Chondrocyte (in vitro differentiated cells): ENCODE measurements at regions not wholly inside any gene's neighbourhood (a gene's known extent, or its start where the extent isn't known, plus 50 kb on each side); places are given as distances from the start of the nearest gene placed in this dataset.

Experiments used
- DNase-seq: peaks from one replicate; pipeline ENCODE4 v3.0.0; 2021; ENCODE audit warnings: mixed read lengths, low spot score
- H3K27ac Mint-ChIP-seq: one replicate; pipeline ENCODE4 v1.8.0; 2021; ENCODE audit warnings: mild to moderate bottlenecking, moderate library complexity, mixed read lengths; ENCODE audit not compliant: unreplicated experiment
- H3K27me3 Mint-ChIP-seq: 2 replicates; pipeline ENCODE4 v1.8.0; 2021; ENCODE audit warnings: low read depth, mixed read lengths
- H3K36me3 Mint-ChIP-seq: 2 replicates; pipeline ENCODE4 v1.8.0; 2021; ENCODE audit warnings: low read depth, mixed read lengths
- H3K4me1 Mint-ChIP-seq: 2 replicates; pipeline ENCODE4 v1.8.0; 2021; ENCODE audit warnings: low read depth, mild to moderate bottlenecking, mixed read lengths
- H3K4me3 Mint-ChIP-seq: one replicate; pipeline ENCODE4 v1.8.0; 2021; ENCODE audit warnings: mild to moderate bottlenecking, moderate library complexity, mixed read lengths; ENCODE audit not compliant: unreplicated experiment
- H3K9me3 Mint-ChIP-seq: 2 replicates; pipeline ENCODE4 v1.8.0; 2021; ENCODE audit warnings: low read depth, mixed read lengths
- TF ChIP-seq, protein P1 (sequence below): fragments of 200-600 bp; sonication (generic); IDR thresholded peaks from 2 replicates; pipeline ENCODE4 v1.5.0; 2021; ENCODE audit warnings: antibody characterized with exemption, mild to moderate bottlenecking, moderate library complexity

DNA sequence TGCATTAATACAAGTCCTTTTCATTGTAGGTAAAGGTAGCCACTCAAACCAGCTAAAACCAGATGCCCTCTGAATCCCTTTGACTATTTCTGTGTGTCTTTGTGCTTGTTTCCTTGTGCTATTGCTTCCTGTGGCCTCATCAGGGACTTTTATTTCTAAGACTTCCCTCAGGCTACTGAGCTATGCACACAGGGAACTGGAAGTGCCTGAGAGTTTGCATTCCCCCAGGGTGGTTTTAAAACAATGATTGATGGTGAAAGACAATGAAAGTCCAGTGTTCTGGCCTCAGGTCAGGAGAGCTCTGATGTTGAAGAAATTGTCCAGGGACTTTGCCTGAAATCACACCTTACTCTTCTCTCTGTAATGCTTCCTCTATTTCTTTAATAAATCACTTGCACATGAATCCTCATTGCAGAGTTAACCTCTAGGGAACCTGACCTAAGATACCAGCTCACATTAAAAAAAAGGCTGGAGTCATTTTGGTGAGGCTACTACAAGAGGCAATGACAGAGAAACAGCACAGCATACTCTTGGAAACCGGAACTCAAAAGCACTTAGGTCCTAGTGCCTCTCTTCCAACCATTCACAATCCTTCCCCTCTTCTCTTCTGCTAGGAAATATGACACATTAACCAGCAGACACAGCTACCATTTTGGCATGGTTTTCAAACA is 158.1 kb upstream of the NREP start:
- peaks cover 14% of the 10 kb centered on the region for H3K36me3 Mint-ChIP-seq
- TF ChIP-seq, protein P1, sequence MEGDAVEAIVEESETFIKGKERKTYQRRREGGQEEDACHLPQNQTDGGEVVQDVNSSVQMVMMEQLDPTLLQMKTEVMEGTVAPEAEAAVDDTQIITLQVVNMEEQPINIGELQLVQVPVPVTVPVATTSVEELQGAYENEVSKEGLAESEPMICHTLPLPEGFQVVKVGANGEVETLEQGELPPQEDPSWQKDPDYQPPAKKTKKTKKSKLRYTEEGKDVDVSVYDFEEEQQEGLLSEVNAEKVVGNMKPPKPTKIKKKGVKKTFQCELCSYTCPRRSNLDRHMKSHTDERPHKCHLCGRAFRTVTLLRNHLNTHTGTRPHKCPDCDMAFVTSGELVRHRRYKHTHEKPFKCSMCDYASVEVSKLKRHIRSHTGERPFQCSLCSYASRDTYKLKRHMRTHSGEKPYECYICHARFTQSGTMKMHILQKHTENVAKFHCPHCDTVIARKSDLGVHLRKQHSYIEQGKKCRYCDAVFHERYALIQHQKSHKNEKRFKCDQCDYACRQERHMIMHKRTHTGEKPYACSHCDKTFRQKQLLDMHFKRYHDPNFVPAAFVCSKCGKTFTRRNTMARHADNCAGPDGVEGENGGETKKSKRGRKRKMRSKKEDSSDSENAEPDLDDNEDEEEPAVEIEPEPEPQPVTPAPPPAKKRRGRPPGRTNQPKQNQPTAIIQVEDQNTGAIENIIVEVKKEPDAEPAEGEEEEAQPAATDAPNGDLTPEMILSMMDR, result no peak
- no peak for DNase-seq

DNA sequence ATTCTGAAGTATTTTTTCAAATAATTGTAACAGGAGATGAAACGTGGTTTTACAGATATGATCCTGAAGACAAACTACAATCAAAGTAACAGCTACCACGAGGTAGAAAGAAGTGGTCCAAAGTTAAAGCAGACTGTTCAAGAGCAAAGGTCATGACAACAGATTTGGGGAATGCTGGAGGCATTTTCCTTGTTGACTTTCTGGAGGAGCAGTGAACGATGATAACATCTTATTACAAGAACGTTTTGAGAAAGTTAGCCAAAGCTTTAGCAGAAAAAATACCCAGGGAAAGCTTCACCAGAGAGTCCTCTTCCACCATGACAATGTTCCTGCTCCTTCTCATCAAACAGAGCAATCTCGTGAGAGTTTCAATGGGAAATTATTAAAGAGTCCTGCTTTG is 145.4 kb upstream of the NREP start:
- Mint-ChIP-seq H3K27ac (no peak overlapping the region), H3K27me3 (no peaks in the 10 kb centered on the region), H3K4me1 (peaks cover 18% of the 10 kb centered on the region), H3K9me3 (peaks cover 35% of the 10 kb centered on the region), H3K36me3 (peaks cover 22% of the 10 kb centered on the region), H3K4me3 (no peak overlapping the region)
- no peak for DNase-seq
- TF ChIP-seq, protein P1, result no peak

More for the DNA sequence above, 158.1 kb upstream of the NREP start:
- H3K27me3 Mint-ChIP-seq, result no peaks in the 10 kb centered on the region
- H3K9me3 Mint-ChIP-seq, result peaks cover 28% of the 10 kb centered on the region
- H3K4me3 Mint-ChIP-seq, result no peak overlapping the region
- H3K4me1 Mint-ChIP-seq, result peaks cover 12% of the 10 kb centered on the region
- H3K27ac Mint-ChIP-seq, result no peak overlapping the region

DNA sequence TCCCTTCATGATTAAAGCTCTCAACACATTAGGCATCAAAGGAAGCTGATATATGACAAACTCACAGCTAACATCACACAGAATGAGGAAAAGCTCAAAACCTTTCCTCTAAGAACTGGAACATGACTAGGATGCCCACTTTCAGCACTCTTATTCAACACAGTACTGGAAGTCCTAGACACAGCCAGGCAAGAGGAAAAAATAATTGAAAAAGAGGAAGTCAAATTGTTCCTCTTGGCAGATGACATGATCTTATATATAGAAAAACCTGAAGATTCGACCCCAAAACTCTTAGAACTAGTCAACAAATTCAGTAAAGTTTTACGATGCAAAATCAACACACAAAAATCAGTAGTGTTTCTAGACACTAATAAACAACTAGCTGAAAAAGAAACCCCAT is 144.3 kb upstream of the NREP start:
- H3K9me3 Mint-ChIP-seq, result peaks cover 35% of the 10 kb centered on the region
- peaks cover 22% of the 10 kb centered on the region for H3K36me3 Mint-ChIP-seq
- H3K27me3 Mint-ChIP-seq, result no peaks in the 10 kb centered on the region
- H3K4me1 Mint-ChIP-seq, result peaks cover 18% of the 10 kb centered on the region
- TF ChIP-seq, protein P1, result no peak
- no peak overlapping the region for H3K27ac Mint-ChIP-seq
- no peak overlapping the region for H3K4me3 Mint-ChIP-seq
- DNase-seq, result no peak

DNA sequence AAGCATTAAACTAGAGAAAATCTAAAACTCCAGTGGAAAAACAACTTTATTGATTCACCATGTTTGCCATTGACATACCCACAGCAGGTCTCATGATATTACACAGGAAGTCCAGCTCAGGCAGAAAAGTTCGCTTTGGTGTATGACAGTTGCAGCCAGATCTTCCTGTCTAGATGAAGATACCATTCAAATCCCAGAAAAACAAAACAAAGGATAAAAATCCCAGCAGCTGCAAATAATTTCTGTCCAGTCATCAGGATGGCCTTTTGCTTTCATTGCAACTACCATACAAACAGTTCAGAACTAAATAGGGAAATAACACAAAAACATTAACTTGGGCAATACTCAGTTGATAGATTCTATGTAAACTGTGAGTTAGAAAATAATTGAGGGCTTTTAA is 136.0 kb upstream of the NREP start:
- Mint-ChIP-seq H3K4me1 (peaks cover 14% of the 10 kb centered on the region), H3K27ac (peak overlapping the region; percentile 9), H3K4me3 (no peak overlapping the region), H3K36me3 (peaks cover 18% of the 10 kb centered on the region), H3K27me3 (no peaks in the 10 kb centered on the region), H3K9me3 (peaks cover 15% of the 10 kb centered on the region)
- DNase-seq, result no peak
- TF ChIP-seq, protein P1, result no peak

DNA sequence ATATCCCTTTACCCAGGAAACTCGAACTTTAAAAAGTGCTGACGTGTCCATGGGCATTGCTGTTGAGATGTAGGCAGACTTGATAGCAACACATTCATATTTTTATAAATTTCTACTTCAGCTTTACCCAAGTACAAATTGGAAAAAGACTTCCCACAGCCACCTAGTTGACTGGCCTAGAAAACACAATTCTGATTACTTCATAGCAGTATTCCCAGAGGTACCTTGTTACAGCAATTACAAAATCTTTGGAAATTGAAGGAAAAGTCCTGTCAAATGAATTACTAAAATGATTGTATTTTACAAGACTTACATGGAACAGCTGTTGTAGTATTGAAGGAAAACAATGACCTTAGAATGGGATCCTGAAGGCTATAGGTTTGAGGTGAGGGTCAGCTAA is 130.7 kb upstream of the NREP start:
- Mint-ChIP-seq H3K4me1 (peaks cover 4% of the 10 kb centered on the region), H3K36me3 (peaks cover 20% of the 10 kb centered on the region), H3K9me3 (peaks cover 17% of the 10 kb centered on the region), H3K27me3 (no peaks in the 10 kb centered on the region), H3K4me3 (no peak overlapping the region), H3K27ac (no peak overlapping the region)
- DNase-seq, result no peak
- TF ChIP-seq, protein P1, result no peak
